Progenitor cell of endocrine pancreas (in vitro differentiated cells): ENCODE measurements at regions not wholly inside any gene's neighbourhood (a gene's known extent, or its start where the extent isn't known, plus 50 kb on each side); places are given as distances from the start of the nearest gene placed in this dataset.
A peak's percentile ranks its signal among the peaks of the same experiment; 100 is the strongest.

Experiments
- DNase-seq: peaks from one replicate; pipeline ENCODE4 v3.0.0; 2021; ENCODE audit warnings: low spot score; ENCODE audit not compliant: unreplicated experiment
- H3K27ac Mint-ChIP-seq: 2 replicates; pipeline ENCODE4 v1.8.0; 2021; ENCODE audit warnings: mild to moderate bottlenecking, moderate library complexity, mixed read lengths
- H3K27me3 Mint-ChIP-seq: 2 replicates; pipeline ENCODE4 v1.8.0; 2021; ENCODE audit warnings: mixed read lengths
- H3K36me3 Mint-ChIP-seq: 2 replicates; pipeline ENCODE4 v1.8.0; 2022; ENCODE audit warnings: mixed read lengths; ENCODE audit not compliant: insufficient read depth
- H3K4me1 Mint-ChIP-seq: 2 replicates; pipeline ENCODE4 v1.8.0; 2021; ENCODE audit warnings: low read depth, mixed read lengths
- H3K4me3 Mint-ChIP-seq: 2 replicates; pipeline ENCODE4 v1.8.0; 2021; ENCODE audit warnings: low read depth, mild to moderate bottlenecking, moderate library complexity, mixed read lengths
- H3K9me3 Mint-ChIP-seq: 2 replicates; pipeline ENCODE4 v1.8.0; 2021; ENCODE audit warnings: low read depth, mixed read lengths
- CTCF ChIP-seq: fragments of 200-600 bp; sonication (generic); IDR thresholded peaks from one replicate; pipeline ENCODE4 v1.5.0; 2021; ENCODE audit warnings: antibody characterized with exemption, mild to moderate bottlenecking; ENCODE audit not compliant: unreplicated experiment

GRCh38 chr3:124131580-124131979 is 139.7 kb upstream of the ROPN1 start:
- Mint-ChIP-seq H3K4me3 (no peak overlapping the region), H3K36me3 (peaks cover 6% of the 10 kb centered on the region), H3K4me1 (peaks cover 3% of the 10 kb centered on the region), H3K27me3 (no peaks in the 10 kb centered on the region), H3K27ac (no peak overlapping the region), H3K9me3 (no peaks in the 10 kb centered on the region)
- no peak for DNase-seq
- TF ChIP-seq CTCF, result no peak

GRCh38 chr3:124132813-124133212 is 140.9 kb upstream of the ROPN1 start:
- no peak overlapping the region for H3K27ac Mint-ChIP-seq
- H3K9me3 Mint-ChIP-seq, result no peaks in the 10 kb centered on the region
- no peaks in the 10 kb centered on the region for H3K27me3 Mint-ChIP-seq
- no peak for DNase-seq
- peaks cover 3% of the 10 kb centered on the region for H3K4me1 Mint-ChIP-seq
- H3K4me3 Mint-ChIP-seq, result no peak overlapping the region
- TF ChIP-seq CTCF, result no peak
- peaks cover 6% of the 10 kb centered on the region for H3K36me3 Mint-ChIP-seq

GRCh38 chr3:124133366-124133940 is 141.5 kb upstream of the ROPN1 start:
- DNase-seq, result no peak

GRCh38 chr3:124137216-124137615 is 145.3 kb upstream of the ROPN1 start:
- H3K27ac Mint-ChIP-seq, result peak overlapping the region; percentile 26
- H3K27me3 Mint-ChIP-seq, result no peaks in the 10 kb centered on the region
- H3K4me1 Mint-ChIP-seq, result no peaks in the 10 kb centered on the region
- no peaks in the 10 kb centered on the region for H3K9me3 Mint-ChIP-seq
- no peak for TF ChIP-seq CTCF
- peaks cover 6% of the 10 kb centered on the region for H3K36me3 Mint-ChIP-seq
- DNase-seq, result no peak
- H3K4me3 Mint-ChIP-seq, result no peak overlapping the region

More at GRCh38 chr3:124133366-124133940, 141.5 kb upstream of the ROPN1 start:
- Mint-ChIP-seq H3K4me1 (peaks cover 3% of the 10 kb centered on the region), H3K27ac (no peak overlapping the region), H3K9me3 (no peaks in the 10 kb centered on the region), H3K36me3 (peaks cover 6% of the 10 kb centered on the region), H3K4me3 (no peak overlapping the region), H3K27me3 (no peaks in the 10 kb centered on the region)
- no peak for TF ChIP-seq CTCF

- H3K4me1 Mint-ChIP-seq, result no peaks in the 10 kb centered on the region
- TF ChIP-seq CTCF, result no peak
- H3K36me3 Mint-ChIP-seq, result peaks cover 6% of the 10 kb centered on the region
- no peak overlapping the region for H3K27ac Mint-ChIP-seq
- H3K27me3 Mint-ChIP-seq, result no peaks in the 10 kb centered on the region
- no peak for DNase-seq
- no peaks in the 10 kb centered on the region for H3K9me3 Mint-ChIP-seq
- no peak overlapping the region for H3K4me3 Mint-ChIP-seq
Measured at GRCh38 chr3:124138148-124138547, 146.2 kb upstream of the ROPN1 start.
